Astrocyte of the hippocampus (primary cell): ENCODE measurements at regions not wholly inside any gene's neighbourhood (a gene's known extent, or its start where the extent isn't known, plus 50 kb on each side); places are given as distances from the start of the nearest gene placed in this dataset.
"Not testable (repeated sequence)": the region's sequence is repeated elsewhere in the genome, so short reads cannot be mapped to it uniquely, and the experiment has no call there.

Source experiments
- DNase-seq: peaks from one replicate; pipeline ENCODE4 v3.0.0; 2011; ENCODE audit warnings: low read depth, low spot score

DNA sequence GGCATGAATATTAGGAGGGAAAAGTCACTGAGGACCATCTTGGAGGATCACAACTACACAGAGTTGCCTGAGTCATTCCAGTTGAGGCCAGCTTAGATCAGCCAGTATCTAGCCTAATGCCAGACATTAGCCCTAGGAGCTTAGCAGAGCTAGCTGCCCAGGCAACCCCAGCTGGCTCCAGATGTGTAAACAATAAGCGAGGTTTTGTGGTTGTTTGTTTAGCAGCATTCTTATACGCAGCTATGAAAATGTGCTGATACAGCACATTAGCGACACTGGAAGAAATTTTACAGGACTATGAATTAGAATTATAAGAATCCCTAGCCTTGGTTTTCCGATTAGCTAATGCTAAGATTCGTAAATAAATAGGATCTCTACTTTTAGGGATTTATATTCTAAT, 59.3 kb downstream of the BTBD3 start:
- DNase-seq = no peak

DNA sequence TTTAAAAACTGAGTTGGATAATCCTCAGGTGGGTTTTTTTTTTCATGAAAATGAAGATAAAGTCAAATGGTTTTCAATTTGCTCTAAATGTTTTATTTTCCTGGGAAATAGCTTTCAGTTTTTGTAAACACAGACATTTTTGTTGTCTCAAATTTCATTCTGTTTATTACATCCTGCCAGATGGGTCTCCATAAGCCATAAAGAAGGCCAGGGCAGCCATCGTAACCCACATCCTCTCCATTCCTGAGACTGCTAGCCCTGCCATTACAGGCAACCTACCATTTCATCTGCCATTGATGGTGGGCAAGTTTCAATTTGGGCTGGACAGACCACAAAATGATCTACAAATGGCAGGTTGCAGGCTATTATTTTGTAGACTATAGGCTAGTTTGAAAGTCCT, 60.8 kb downstream of the BTBD3 start:
- DNase-seq = no peak

DNA sequence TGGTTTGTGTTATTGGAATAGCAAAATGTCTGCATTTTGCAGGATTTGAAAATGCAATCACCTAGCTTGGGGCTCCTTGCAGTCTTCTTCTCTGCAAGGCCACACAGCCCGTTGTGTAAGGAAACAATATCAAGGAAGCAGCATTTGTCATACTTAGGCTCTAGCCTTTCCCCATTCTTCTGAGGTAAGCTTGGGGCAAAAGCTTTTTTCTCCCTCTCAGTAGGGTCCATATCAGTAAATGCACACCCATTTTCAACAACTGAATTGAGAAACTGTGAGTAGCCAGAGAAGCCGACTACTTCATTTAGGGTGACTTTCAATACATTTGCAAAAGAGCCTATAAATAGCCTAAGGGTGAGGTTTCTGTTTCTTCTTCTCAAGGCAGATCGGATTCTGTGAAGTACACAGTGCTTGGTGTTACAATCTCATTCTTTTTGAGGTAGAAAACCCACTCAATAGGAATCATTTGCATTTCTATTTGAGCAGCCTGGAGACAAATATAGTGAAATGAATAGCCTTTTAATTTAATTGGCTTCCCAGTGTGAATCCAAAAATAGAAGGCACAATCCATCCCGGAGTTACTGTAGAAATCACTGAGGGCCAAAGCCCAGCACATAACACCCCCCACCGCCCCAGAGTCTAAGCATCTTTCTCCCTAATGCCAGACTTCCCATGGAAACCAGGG, 61.8 kb downstream of the BTBD3 start:
- no peak for DNase-seq

DNA sequence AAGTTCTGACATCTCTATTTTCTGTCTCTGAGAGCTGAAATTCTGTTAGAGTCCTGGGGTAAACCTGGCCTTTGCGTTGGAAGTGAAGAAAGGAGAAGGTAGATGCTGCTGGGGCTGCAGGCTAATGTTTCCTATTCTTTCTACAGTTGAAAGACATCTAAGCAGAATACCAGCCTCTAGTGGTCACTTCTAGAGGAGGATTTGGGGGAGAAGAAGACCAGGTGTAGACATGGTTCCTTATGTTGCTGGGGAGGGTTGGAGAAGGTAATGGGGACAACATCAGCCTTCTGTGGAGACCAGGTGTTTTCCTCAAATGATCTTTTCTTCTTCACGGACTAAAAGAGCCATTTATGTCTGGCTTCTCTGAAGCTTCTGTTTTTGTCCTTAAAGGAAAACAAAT, 62.6 kb downstream of the BTBD3 start:
- DNase-seq = no peak

DNA sequence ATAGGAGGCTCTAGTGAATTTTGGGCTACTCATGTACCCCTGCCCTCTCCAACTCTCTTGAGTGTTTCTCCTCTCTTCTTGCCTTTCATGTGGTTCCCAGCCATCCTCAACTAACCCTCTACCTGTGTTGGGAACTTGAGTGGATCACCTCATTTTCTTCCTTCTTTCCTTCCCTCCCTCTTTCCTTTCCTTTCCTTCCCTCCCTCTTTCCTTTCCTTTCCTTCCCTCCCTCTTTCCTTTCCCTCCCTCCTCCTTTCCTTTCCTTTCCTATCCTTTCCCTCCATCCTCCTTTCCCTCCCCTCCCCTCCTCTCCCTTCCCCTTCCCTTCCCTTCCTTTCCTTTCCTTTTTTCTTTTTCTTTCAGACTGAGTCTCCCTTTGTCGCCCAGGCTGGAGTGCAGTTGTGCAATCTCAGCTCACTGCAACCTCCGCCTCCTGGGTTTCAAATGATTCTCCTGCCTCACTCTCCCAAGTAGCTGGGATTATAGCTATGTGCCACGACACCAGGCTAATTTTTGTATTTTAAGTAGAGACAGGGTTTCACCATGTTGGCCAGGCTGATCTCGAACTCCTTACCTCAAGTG, 63.8 kb downstream of the BTBD3 start:
- no peak for DNase-seq

DNA sequence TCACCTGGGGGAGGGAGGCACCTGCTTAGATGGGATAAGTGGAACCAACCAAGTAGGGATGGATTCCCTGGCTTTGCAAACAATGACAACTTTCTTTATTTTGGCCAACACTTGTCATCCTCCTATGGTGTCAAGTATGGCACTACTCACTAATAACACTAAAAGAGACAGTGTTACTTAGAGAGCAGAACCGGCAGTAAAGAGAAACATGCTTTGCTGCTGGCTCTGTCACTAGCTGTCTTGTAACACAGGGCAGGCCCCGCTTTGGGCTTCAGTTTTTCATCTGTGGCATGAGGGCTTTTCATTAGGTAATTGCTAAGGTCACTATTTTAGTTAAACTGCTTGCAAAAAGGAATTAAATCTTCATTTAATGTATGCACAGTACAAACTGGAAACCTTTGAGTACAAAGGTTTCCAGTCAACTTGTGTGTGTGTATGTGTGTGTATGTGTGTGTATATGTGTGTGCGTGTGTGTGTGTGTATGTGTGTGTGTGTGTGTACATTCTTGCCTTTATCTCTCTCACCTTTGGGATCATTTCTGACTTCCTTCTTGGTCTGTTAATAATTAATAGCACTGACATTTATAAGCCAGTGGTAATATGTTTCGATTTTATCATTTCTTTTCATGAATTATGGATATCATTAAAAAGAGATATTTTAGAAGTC, 64.7 kb downstream of the BTBD3 start:
- no peak for DNase-seq

DNA sequence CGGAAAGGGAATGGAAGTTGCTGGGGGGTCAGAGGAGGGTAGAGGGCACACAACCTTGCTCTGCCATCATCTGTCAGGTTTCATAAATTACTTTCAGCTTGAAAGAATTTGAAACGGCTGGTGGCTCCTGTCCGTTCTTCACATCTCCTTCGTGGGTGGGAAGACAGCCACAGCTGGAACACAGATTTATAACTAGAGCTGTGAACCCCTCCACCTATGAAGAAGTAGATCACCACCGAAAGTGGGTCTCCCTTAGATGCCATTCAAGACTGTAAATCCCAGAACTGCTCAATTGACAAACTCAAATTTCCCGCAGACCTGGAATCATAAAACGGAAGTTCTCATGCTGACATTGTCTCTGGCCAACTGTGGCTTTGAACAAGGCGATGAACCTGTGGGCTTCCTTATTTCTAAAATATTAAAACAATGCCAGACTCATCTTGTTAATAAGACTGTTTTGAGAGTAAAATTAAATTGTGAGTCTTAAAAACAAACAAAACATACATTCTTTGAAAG, 65.3 kb downstream of the BTBD3 start:
- no peak for DNase-seq

DNA sequence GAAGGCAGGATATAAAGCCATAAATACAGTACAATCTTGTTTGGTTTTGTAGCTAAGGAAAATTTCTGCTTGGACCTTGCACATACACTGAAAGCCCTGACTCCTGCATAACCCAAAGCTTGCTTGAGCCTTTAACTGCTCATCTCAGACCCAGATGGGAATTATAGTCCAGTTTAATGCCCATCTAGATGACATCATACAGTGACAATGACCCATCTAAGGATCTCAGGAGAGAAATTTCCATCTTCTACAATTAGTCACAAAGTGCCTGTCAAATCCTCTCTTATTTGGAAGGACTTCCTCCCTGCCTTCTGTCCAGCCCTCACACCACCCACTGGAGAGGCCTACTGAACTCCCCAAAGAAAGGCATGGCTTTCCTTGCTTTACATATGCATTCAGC, 69.3 kb downstream of the BTBD3 start:
- no peak for DNase-seq

DNA sequence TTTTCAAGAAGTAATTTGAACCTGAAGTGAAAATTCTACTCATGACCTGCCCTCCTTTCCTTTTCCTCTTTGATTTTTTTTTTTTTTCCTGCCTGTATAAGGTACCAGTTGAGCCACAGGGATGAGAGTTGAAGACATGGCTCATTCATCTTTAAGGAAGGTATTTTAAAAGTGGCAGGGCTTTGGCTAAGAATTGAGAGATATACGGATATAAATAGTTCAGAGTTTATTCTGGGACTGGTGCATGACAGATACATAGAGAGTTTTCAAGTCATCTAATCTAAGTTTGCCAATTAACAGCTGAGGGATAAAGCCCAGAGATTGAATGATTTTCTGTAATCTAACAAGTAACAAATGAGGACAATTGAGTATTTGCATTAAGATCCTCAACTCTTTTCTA, 69.8 kb downstream of the BTBD3 start:
- DNase-seq = no peak

DNA sequence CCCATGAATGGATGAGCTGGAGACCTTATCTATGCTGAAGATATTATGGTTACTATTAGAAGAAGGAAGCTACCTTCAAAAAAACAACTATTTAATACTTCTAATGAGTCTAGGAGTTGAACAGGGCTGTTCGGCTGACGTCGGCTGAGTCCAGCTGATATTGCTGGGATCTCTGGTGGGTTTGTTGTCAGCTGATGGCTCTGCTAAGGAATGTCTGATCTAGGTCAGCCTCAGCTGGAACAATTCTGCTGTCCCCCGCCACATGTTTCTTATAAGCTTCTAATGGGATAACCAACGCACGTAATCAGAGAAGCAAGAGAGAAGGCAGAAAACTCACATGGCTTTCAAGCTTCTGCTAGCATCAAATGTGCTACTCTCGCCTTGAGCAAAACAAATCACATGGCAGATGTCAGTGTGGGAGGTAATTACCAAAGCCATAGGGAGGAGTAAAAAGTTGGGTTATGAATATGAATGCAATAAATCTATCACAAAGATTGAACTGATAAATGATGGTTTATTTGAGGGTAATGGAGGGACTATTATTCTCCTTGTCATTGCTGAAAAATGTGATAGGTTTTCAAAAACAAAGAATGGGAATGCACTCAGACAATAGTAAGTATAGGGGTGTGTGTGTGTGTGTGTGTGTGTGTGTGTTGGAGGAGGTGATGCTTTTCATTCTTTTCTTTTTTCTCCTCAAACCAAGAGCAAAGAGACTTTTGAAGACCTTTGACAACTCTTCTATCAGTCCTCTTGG, 71.5 kb downstream of the BTBD3 start:
- no peak for DNase-seq

DNA sequence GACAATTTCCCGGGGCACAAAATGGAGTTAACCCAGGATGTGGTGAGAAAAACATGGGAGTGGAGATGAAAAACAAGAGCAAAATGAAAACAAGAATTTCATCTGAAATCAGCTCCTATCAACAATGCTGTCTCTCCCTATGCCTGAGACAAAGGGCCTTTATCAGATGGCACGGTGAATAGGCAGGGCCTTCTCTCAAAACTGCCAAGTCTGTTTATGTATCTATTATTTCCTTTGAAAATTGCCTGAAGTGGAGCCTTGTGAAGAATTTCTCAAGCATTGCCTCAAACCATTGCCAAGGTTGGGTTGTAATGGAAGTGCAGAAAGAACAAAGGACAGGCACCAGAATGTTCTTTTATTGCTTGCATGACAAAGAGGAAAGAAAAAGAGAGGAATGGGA, 74.7 kb downstream of the BTBD3 start:
- DNase-seq = no peak

DNA sequence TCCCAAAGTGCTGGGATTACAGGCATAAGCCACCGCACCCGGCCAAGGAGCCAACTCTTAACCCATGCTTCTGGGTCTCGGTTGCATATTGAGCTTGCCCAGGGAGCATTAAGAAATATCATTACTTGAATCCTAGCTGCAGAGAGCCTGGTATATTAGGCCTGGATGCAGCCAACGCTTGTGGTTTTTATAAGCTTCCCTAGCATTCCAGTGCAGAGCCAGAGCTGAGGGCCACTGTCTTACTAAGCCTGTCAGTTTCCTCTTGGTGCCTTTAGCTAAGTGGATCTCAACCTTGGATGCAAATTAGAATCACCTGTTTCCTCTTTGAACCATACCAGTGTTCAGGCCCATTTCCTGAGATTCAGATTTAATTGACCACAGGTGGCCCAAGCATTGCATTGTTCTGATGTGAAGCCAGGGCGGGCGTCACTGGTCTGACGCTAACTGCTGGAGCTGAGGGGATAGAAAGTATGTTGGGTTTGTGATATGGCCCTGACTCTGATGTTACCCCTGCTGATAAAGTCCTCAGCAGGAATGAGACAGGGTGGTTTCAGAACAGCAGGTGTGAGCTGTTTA, 76.3 kb downstream of the BTBD3 start:
- DNase-seq = peak; percentile 23

DNA sequence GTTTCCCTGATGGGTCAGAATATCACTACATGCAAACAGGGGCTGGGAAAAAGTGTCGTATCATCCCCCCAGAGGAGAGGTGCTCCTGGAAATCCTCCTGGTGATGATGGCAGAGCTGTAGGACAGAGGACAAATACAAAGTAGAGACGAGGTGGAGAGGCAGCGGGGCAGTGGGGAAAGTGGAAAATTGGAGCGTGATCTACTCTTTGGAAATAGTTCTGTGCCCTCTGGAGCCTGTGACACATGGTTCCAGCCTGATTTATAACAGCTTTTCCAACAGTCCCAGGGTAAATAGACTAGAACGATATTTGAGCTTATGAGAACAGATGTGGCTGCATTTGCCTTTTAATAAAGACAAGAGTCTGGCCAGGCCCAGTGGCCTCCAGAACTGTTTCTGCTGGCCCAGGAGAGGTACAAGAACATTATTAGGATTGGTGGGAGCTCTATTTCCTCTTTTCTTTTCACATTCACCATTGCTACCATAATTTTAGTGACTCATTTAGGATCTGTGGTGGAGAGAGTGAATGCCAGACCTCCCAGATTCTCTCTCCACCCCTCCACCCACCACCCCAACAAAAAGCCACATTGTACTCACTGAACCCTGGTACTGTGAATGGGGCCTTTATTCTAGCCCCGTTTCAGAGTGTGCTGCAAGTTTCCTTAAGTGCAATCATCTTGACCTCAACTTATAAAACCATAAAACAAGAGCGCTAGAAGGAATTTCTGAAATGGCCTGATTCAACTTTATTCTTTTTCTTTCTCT, 78.3 kb downstream of the BTBD3 start:
- DNase-seq = peak; percentile 48

DNA sequence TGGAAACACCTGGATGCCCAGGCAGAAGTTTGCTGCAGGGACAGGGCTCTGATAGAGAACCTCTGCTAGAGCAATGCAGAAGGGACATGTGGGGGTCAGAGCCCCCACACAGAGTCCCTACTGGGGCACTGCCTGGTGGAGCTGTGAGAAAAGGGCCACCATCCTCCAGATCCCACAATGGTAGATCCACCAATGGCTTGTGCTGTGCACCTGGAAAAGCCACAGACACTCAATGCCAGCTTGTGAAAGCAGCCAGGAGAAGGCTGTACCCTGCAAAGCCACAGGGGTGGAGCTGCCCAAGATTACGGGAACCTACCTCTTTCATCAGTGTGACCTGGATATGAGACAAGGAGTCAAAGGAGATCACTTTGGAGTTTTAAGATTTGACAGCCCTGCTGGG, 87.1 kb downstream of the BTBD3 start:
- not testable (repeated sequence) for DNase-seq

DNA sequence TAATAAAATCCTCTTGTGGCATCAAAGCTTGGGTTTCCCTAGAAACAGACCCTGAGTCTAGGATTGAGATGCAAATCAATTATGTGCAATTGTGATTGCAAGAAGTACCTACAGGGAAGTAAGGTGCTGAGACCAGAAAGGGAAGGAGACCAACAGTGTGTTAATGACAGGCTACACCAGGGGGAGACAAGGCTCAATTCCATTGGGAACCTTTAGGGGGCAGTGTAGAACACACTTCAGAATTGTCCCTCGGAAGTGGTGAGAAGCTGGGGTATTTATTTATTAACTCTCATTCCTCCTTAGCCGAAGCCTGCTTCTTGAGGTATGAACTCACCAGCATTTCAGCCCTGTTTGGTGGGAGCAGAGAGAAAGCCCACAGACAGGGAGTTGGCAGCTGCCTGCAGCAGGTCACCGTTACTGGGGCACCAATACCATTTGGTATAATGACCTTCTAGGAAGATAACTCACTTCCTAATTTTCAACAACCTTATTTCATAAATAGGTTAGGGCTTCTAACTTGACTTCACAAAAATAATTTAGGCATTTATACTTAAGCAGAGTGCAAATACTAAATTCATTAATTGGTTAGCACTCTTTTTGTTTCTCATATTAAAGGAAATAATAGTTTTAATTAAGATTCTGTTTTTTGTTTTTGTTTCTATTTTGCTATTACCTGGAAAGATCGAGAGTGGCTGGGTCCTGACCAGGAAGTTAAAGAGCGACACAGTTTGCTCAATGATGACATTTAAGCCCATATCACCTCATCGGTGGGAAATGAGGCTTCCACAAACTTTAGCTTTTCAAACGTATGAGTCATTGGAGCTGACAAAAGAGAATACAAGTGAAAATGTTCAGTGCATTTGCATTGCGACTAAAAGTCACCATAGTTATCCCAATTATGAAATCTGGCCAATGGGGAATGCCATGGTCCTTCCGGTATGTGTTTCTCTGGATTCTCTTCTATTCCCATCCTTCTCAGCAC, 94.8 kb downstream of the BTBD3 start:
- DNase-seq = peak; percentile 50

DNA sequence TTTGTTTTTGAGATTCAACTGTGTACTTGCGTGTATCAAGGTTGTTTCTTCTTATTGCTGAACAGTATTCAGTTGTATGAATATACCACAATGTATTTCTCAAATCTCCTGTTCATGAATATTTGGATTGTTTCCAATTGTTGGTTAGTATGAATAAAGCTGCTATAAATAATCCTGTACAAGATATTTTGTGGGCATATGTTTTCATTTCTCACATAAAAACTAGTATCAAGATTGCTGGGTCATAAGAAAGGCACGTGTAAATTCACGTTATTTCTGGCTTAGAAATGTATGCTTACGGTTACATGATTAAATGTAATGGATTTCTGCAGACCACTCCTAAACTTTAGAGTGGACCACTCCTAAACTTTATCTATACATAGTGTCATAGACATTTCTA, 96.6 kb downstream of the BTBD3 start:
- no peak for DNase-seq

DNA sequence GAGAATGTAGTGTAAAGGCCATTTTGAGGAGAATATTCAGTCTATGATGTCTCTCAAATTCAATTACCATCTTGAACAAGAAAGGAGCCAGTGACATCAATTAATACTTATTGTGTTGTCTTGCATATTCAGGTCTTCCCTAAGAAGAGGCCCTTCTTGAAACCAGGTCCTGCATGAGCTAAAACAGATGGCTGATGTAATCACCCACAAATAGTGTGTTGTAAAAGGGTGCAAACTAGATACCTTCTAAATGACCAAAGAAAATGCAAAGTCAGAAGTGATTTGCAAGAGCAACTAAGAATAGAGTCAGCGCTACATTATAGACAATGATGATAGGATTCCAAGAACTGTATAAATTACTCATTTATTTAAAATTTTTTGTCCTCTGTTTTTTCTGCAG, 97.0 kb downstream of the BTBD3 start:
- DNase-seq = no peak

DNA sequence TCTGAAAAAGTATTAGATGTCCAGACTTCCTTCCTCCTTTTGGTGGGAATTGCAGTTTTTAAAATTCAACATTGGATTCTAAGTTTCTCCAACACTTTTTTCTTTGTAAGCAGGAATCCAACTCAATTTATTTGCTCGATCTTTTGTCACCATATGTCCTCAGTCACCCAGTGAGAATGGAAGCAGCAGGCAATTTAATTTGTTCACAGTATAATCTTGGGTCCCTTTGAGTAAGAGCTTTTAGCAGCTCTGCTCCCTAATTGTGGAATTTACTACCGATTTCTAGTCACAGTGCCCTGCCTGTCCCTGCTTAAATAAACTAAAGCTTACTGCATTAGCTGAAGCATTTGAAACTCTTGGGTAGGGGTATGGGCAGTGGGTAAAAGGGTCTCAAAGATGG, 98.6 kb downstream of the BTBD3 start:
- DNase-seq = no peak

DNA sequence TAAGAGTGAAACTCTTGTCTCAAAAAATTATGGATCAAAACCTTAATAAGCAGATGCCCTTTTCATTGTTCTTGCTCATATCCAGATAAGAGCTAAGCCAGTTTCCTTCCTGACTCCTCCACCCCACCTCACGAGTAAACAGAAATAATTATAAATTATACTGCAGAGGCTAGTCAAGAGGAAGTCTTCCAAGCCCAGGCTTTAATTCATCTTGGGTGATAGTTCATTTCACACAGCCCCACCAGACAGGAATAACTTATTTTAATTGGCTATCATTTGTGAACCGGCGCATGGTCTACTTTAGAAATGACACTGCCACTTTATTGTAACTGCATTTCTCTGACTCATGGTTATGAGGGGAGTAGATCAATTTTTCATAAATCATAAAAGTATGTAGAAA, 102.0 kb downstream of the BTBD3 start:
- no peak for DNase-seq

DNA sequence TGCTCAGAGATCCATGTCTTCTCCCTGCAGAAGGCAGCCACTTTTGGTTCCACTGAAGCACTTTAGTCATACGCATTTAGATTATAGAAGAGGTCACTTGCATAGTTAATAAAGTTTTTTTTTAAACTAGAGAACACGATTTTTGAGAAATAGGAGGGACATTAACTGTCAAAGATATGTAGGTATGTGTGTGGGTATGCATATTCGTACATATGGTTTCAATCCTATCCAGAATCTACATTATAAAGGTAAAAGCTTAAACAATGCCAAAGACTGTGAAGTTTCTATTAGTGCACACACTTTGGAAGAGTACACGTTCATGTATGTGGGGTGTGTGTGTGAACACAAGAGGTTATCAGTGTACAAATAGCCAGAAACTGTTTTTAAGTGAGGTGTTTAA, 103.2 kb downstream of the BTBD3 start:
- no peak for DNase-seq
